Epithelial cell of proximal tubule (primary cell): ENCODE measurements at regions not wholly inside any gene's neighbourhood (a gene's known extent, or its start where the extent isn't known, plus 50 kb on each side); places are given as distances from the start of the nearest gene placed in this dataset.

Experiments used
- DNase-seq: peaks from one replicate; pipeline ENCODE4 v3.0.0-alpha.2; 2011; ENCODE audit warnings: low read depth
- H3K4me3 ChIP-seq: 2 replicates; pipeline ENCODE4 v1.5.1; 2011; ENCODE audit warnings: low read depth, mild to moderate bottlenecking, low read length
- TF ChIP-seq, protein P1 (sequence below): conservative IDR thresholded peaks from 2 replicates; pipeline ENCODE4 v1.5.1; 2012; ENCODE audit warnings: low read depth, mild to moderate bottlenecking, low read length

DNA sequence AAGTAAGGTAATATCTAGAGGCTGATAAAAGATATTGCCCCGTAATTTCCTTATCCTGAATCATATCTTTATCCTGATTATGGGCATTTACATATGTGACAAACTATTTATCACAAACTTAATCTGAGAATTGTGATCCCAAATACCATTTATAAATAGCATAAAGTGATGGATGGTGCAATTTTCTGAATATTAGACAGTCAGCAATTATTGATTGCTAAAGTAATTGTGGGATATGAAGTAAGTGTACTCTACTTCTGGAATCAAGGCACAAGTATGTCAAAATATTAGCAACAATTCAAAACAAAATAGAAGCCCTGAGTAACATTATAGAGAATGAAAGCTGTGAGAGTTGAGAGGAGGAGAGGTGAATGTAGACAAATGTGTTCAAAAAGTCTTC lies 361.9 kb upstream of the CDH6 start:
- DNase-seq: no peak
- H3K4me3 ChIP-seq: no peak overlapping the region
- TF ChIP-seq, protein P1, sequence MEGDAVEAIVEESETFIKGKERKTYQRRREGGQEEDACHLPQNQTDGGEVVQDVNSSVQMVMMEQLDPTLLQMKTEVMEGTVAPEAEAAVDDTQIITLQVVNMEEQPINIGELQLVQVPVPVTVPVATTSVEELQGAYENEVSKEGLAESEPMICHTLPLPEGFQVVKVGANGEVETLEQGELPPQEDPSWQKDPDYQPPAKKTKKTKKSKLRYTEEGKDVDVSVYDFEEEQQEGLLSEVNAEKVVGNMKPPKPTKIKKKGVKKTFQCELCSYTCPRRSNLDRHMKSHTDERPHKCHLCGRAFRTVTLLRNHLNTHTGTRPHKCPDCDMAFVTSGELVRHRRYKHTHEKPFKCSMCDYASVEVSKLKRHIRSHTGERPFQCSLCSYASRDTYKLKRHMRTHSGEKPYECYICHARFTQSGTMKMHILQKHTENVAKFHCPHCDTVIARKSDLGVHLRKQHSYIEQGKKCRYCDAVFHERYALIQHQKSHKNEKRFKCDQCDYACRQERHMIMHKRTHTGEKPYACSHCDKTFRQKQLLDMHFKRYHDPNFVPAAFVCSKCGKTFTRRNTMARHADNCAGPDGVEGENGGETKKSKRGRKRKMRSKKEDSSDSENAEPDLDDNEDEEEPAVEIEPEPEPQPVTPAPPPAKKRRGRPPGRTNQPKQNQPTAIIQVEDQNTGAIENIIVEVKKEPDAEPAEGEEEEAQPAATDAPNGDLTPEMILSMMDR: no peak

DNA sequence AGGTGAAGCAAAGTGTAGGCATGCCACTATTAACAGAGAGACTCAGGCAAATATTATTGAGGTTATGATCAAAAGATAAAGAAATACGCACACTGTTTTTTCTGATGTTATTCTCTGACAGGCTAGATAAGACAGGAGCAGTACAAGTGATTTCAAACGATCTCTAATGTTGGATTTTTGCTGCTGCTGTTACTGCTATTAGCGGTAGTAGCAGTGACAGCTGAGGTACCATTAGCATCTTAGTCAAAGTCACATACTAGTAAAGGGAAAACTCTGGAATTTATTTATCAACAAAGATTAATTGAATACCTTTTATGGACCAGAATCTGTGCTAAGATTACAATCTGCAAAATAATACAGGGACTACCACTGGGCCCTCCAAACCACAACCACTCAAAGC lies 362.4 kb upstream of the CDH6 start:
- TF ChIP-seq, protein P1: no peak
- no peak overlapping the region for H3K4me3 ChIP-seq
- no peak for DNase-seq

DNA sequence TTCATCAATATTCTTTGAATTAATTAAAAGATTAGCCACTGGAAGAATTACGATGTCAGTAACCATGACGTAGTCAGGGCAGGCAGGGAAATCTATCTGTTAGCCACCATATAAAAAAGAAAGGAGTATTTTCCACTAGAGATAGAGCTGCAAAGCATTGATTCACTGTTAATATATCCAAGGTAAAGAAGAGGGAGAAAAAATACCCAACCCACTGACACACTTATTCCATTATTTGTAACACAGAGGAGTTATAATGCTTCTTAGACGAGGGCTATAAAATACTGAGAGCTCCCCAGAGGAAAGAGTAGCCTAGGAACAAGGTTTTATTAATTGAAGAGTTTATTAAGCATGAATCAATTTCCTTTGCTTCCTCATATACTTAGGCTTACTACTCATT lies 382.2 kb upstream of the CDH6 start:
- DNase-seq: no peak
- TF ChIP-seq, protein P1: no peak
- H3K4me3 ChIP-seq: no peak overlapping the region

DNA sequence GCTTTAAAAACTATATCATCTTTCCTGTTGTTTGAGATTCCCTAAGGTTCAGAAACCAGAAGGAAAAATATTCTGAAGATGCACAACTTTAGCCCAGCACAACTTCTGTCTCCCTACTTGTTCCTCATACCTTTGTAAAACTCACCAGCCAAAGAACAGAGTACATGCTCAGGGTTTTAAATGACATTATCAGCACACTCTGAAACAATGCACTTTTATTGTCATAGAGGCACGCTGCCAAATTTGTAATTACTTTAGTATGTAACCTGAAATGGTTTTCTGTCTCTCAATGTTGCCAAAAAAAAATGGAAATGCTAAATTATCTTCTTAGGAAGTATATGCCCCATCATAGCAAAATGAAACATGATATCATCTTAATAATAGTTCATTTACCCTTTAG lies 383.6 kb upstream of the CDH6 start:
- no peak overlapping the region for H3K4me3 ChIP-seq
- no peak for DNase-seq
- TF ChIP-seq, protein P1: no peak

DNA sequence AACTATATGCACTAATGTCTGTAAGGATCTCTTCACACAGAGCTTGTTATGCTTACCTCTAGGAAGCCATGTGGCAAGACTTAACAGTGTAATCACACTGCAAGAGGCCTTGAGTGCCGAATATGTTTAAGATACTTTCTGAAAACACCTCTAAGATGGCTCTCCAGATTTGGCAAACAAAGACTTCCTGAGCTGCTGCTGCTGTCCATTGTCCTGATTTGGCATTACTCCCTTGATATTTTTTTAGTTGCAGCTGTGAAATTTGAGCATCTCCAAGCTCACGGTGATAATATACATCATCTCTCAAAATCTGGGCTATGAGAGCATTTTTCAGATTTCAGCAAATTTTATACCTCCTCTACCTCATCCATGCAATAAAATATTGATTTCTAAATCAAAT lies 384.5 kb upstream of the CDH6 start:
- no peak for DNase-seq
- TF ChIP-seq, protein P1: no peak
- H3K4me3 ChIP-seq: no peak overlapping the region

DNA sequence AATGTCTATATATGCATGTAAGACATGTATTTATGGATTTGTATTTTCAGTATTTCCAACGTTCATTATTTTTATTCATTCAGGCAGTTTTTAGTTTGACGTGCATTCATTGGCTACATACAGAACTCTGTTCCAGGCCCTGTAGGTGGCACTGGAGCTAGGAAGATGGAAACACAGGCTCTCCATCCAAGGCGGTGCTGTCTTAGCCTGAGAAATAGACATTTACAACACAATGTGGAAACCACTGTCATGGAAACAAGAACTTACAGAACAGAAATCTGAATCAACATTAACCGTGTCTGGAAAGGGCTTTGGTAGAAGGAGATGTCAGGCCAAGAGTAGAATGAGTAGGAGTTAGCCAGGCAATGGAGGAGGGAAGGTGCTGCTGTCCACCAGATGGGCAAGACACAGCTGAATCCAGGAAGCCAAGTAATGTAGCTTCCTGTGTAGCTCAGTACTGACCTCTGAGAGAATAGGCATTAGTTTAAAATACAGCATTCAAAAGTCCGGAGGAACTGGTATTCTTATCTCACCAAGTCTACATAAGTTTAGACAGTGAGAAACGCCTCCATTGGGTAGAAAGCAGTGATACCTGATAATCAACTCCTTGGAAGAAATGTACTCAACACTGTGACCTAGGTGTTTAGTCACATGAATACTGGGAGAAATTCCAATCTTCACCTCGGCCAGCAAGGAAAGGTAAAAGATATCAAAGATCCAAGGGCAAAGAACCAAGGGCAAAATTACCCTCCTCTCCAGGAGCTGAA lies 388.6 kb upstream of the CDH6 start:
- peak; percentile 30 for DNase-seq
- TF ChIP-seq, protein P1: peak; percentile 74
- no peak overlapping the region for H3K4me3 ChIP-seq
